ENCODE measurements at regions not wholly inside any gene's neighbourhood (a gene's known extent, or its start where the extent isn't known, plus 50 kb on each side); places are given as distances from the start of the nearest gene placed in this dataset.

GRCh38 chr11:8763070-8763685, 80.6 kb downstream of the RPL27A start:
- no peak for ATAC-seq (ENCODE audit: low FRiP score)
- TF ChIP-seq CTCF (IDR thresholded peaks at IDR 0.05) = no peak

GRCh38 chr11:8765294-8765693, 82.7 kb downstream of the RPL27A start:
- no peak for DNase-seq (ENCODE audit: low spot score)
- TF ChIP-seq CTCF (IDR thresholded peaks at IDR 0.05) = no peak
- no peak for ATAC-seq (ENCODE audit: low FRiP score)

More at GRCh38 chr11:8763070-8763685, 80.6 kb downstream of the RPL27A start:
- DNase-seq (ENCODE audit: low spot score) = no peak

GRCh38 chr11:8766043-8766987, 83.7 kb downstream of the RPL27A start:
- no peak for TF ChIP-seq CTCF (IDR thresholded peaks at IDR 0.05)
- ATAC-seq (ENCODE audit: low FRiP score) = no peak
- DNase-seq (ENCODE audit: low spot score) = no peak

GRCh38 chr11:8766988-8767374, 84.4 kb downstream of the RPL27A start:
- DNase-seq (ENCODE audit: low spot score) = no peak
- no peak for TF ChIP-seq CTCF (IDR thresholded peaks at IDR 0.05)
- no peak for ATAC-seq (ENCODE audit: low FRiP score)

GRCh38 chr11:8767466-8768142, 85.0 kb downstream of the RPL27A start:
- DNase-seq (ENCODE audit: low spot score) = no peak
- ATAC-seq (ENCODE audit: low FRiP score) = no peak
- TF ChIP-seq CTCF (IDR thresholded peaks at IDR 0.05) = no peak

- TF ChIP-seq CTCF (IDR thresholded peaks at IDR 0.05) = no peak
- ATAC-seq (ENCODE audit: low FRiP score) (no peak), DNase-seq (ENCODE audit: low spot score) (no peak)
These were observed 86.2 kb downstream of the RPL27A start for GRCh38 chr11:8768625-8769333.

Data from omental fat pad (tissue), 3 donors.